Breast epithelium (tissue), 3 donors: ENCODE measurements at regions not wholly inside any gene's neighbourhood (a gene's known extent, or its start where the extent isn't known, plus 50 kb on each side); places are given as distances from the start of the nearest gene placed in this dataset.

Experiments used
- POLR2A ChIP-seq: fragments of 450-650 bp; IDR thresholded peaks from one replicate; pipeline ENCODE4 v1.6.1; 2016; ENCODE audit warnings: antibody characterized with exemption, mild to moderate bottlenecking, moderate library complexity
- TF ChIP-seq, protein P1 (sequence below), 3 donors: fragments of 450-650 bp; IDR thresholded peaks; one replicate each; pipeline ENCODE4 v1.5.1; 2016 to 2017; ENCODE audit warnings: antibody characterized with exemption in 3 of 3, mild to moderate bottlenecking in 3 of 3, moderate library complexity in 3 of 3

DNA sequence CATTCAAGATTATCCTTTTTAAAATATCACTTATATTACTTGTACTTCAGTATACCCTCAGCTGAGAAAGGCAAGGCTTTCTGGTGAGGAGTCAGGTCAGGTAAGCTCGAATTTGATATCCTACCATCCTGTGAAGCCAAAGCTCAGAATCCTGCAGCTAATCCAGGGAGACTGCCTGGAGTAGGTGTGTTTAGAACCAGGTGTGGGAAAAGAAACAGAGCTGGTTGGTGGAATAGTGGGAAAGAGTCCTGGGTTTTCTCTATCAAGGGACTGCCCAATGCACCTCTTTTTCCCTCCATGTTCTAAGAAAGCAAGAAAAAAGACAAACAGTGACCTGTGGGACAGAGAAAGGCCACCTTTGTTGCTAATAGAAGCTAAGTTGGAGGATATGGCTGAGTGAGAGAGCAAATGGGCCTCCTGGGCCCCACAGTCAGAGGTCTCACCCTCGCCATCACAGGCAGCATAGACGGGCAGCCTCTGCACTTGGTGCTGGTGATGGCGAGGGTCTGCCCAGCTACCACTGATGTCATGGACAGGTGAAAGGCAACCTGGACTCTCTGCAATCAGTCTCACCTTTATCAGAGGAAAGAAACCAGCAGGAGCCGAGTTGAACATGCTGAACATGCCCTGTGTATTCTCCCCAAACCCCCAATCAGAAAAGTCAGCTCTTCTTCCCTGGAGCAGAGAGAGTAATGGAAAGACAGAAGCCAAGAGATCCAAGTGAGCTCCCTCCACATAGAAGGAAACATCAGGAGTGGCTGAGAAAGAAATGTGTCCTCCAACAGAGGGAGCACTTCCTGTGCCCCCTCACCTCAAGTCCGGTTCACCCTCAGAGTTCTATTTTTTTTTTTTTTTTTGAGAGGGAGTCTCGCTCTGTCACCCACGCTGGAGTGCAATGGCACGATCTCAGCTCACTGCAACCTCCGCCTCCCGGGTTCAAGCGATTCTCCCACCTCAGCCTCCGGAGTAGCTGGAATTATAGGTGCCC is 491.3 kb downstream of the BUD13 start:
- TF ChIP-seq, protein P1, sequence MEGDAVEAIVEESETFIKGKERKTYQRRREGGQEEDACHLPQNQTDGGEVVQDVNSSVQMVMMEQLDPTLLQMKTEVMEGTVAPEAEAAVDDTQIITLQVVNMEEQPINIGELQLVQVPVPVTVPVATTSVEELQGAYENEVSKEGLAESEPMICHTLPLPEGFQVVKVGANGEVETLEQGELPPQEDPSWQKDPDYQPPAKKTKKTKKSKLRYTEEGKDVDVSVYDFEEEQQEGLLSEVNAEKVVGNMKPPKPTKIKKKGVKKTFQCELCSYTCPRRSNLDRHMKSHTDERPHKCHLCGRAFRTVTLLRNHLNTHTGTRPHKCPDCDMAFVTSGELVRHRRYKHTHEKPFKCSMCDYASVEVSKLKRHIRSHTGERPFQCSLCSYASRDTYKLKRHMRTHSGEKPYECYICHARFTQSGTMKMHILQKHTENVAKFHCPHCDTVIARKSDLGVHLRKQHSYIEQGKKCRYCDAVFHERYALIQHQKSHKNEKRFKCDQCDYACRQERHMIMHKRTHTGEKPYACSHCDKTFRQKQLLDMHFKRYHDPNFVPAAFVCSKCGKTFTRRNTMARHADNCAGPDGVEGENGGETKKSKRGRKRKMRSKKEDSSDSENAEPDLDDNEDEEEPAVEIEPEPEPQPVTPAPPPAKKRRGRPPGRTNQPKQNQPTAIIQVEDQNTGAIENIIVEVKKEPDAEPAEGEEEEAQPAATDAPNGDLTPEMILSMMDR (IDR thresholded peaks at IDR 0.05): no peak
- TF ChIP-seq POLR2A: no peak
